HFFc6 (cell line): ENCODE measurements at regions not wholly inside any gene's neighbourhood (a gene's known extent, or its start where the extent isn't known, plus 50 kb on each side); places are given as distances from the start of the nearest gene placed in this dataset.

Experiments used
- DNase-seq: peaks from one replicate; pipeline ENCODE4 v3.0.0-alpha.2; 2018
- H3K27ac Mint-ChIP-seq: 2 replicates; pipeline ENCODE4 v1.8.0; 2020; ENCODE audit warnings: mild to moderate bottlenecking, mixed read lengths
- H3K27me3 Mint-ChIP-seq: 2 replicates; pipeline ENCODE4 v1.8.0; 2021; ENCODE audit warnings: mild to moderate bottlenecking, moderate library complexity, mixed read lengths; ENCODE audit not compliant: insufficient read depth
- H3K36me3 Mint-ChIP-seq: 2 replicates; pipeline ENCODE4 v1.8.0; 2021; ENCODE audit warnings: low read depth, mixed read lengths
- H3K4me1 Mint-ChIP-seq: 2 replicates; pipeline ENCODE4 v1.8.0; 2020; ENCODE audit warnings: low read depth, mixed read lengths
- H3K4me3 Mint-ChIP-seq: 2 replicates; pipeline ENCODE4 v1.8.0; 2020; ENCODE audit warnings: mild to moderate bottlenecking, moderate library complexity, mixed read lengths
- H3K9me3 Mint-ChIP-seq: 2 replicates; pipeline ENCODE4 v1.8.0; 2020; ENCODE audit warnings: mild to moderate bottlenecking, mixed read lengths
- CTCF ChIP-seq: fragments of 200-600 bp; sonication (generic); IDR thresholded peaks from 2 replicates; pipeline ENCODE4 v1.5.0; 2021; ENCODE audit warnings: antibody characterized with exemption, mild to moderate bottlenecking

DNA sequence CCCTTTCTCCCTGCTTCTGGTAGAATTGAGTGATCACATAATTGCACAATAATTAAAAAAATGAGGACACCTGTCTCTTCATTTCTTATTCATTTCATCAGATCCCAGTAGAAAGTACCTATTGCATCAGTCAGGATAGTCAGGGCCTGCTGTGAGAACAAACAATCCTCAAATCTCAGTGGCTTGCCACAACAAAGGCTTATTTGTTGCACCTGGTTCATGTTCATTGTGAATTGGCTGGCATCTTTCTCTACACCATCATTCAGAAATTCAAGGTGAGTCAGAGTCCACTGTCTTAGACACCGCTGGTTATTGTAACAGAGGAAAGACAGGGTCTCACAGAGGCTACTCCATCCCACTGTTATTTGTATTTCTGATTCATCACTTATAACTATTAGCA is 409.8 kb downstream of the STIM2 start:
- no peak overlapping the region for H3K4me3 Mint-ChIP-seq
- no peaks in the 10 kb centered on the region for H3K36me3 Mint-ChIP-seq
- no peak for TF ChIP-seq CTCF
- H3K27me3 Mint-ChIP-seq, result no peaks in the 10 kb centered on the region
- H3K27ac Mint-ChIP-seq, result no peak overlapping the region
- peaks cover 3% of the 10 kb centered on the region; the same call in 1 of the 2 replicates for H3K9me3 Mint-ChIP-seq
- H3K4me1 Mint-ChIP-seq, result no peaks in the 10 kb centered on the region
- no peak for DNase-seq

GRCh38 chr4:27271555-27271954 is 410.9 kb downstream of the STIM2 start:
- Mint-ChIP-seq H3K27ac (no peak overlapping the region), H3K27me3 (no peaks in the 10 kb centered on the region), H3K36me3 (no peaks in the 10 kb centered on the region), H3K9me3 (peaks cover 3% of the 10 kb centered on the region; the same call in 1 of the 2 replicates), H3K4me1 (no peaks in the 10 kb centered on the region), H3K4me3 (no peak overlapping the region)
- TF ChIP-seq CTCF, result no peak
- no peak for DNase-seq

GRCh38 chr4:27272217-27272616 is 411.6 kb downstream of the STIM2 start:
- DNase-seq, result no peak
- Mint-ChIP-seq H3K36me3 (no peaks in the 10 kb centered on the region), H3K27ac (no peak overlapping the region), H3K4me3 (no peak overlapping the region), H3K27me3 (no peaks in the 10 kb centered on the region), H3K9me3 (peaks cover 5% of the 10 kb centered on the region; the same call in 1 of the 2 replicates), H3K4me1 (no peaks in the 10 kb centered on the region)
- TF ChIP-seq CTCF, result no peak

- Mint-ChIP-seq H3K27me3 (no peaks in the 10 kb centered on the region), H3K36me3 (no peaks in the 10 kb centered on the region), H3K27ac (no peak overlapping the region), H3K9me3 (peaks cover 10% of the 10 kb centered on the region; the same call in 1 of the 2 replicates), H3K4me3 (no peak overlapping the region), H3K4me1 (no peaks in the 10 kb centered on the region)
- DNase-seq, result no peak
- TF ChIP-seq CTCF, result no peak
These were observed 415.8 kb downstream of the STIM2 start for GRCh38 chr4:27276307-27277073.

GRCh38 chr4:27278615-27279375 is 418.2 kb downstream of the STIM2 start:
- DNase-seq, result no peak
- Mint-ChIP-seq H3K36me3 (no peaks in the 10 kb centered on the region), H3K27me3 (no peaks in the 10 kb centered on the region), H3K9me3 (peaks cover 10% of the 10 kb centered on the region; the same call in 1 of the 2 replicates), H3K4me3 (no peak overlapping the region), H3K27ac (no peak overlapping the region), H3K4me1 (no peaks in the 10 kb centered on the region)
- no peak for TF ChIP-seq CTCF
